C4-2B (cell line): ENCODE measurements at regions not wholly inside any gene's neighbourhood (a gene's known extent, or its start where the extent isn't known, plus 50 kb on each side); places are given as distances from the start of the nearest gene placed in this dataset.

Experiments
- CTCF ChIP-seq: fragments of 450-650 bp; conservative IDR thresholded peaks from 2 replicates; pipeline ENCODE4 v1.5.1; 2017; ENCODE audit warnings: mild to moderate bottlenecking
- ZFX ChIP-seq: fragments of 450-650 bp; IDR thresholded peaks from 2 replicates; pipeline ENCODE4 v1.6.1; 2017

- TF ChIP-seq CTCF (no peak), ZFX (no peak)
Observed at GRCh38 chr15:25510146-25510545, 71.3 kb upstream of the UBE3A start.
